Neural progenitor cell (in vitro differentiated cells): ENCODE measurements at regions not wholly inside any gene's neighbourhood (a gene's known extent, or its start where the extent isn't known, plus 50 kb on each side); places are given as distances from the start of the nearest gene placed in this dataset.
A peak's percentile ranks its signal among the peaks of the same experiment; 100 is the strongest.

Experiments used
- DNase-seq: peaks from one replicate; pipeline ENCODE4 v3.0.0-alpha.2; 2016; ENCODE audit warnings: low spot score
- H2AFZ ChIP-seq: fragments of 200-600 bp; sonication (generic); replicated peaks from 2 replicates; pipeline ENCODE4 v1.6.1; 2016; ENCODE audit warnings: antibody characterized with exemption
- H3F3A ChIP-seq: fragments of 200-600 bp; sonication (generic); 2 replicates; pipeline ENCODE4 v1.6.1; 2016; ENCODE audit warnings: antibody characterized with exemption, low read depth
- H3K27ac ChIP-seq: fragments of 200-600 bp; sonication (generic); 2 replicates; pipeline ENCODE4 v1.5.1; 2016; ENCODE audit warnings: mild to moderate bottlenecking
- H3K27me3 ChIP-seq: fragments of 200-600 bp; sonication (generic); 2 replicates; pipeline ENCODE4 v1.6.1; 2016; ENCODE audit warnings: mild to moderate bottlenecking, moderate library complexity
- H3K36me3 ChIP-seq: fragments of 200-600 bp; sonication (generic); 2 replicates; pipeline ENCODE4 v1.5.1; 2016
- H3K4me1 ChIP-seq: fragments of 200-600 bp; sonication (generic); 2 replicates; pipeline ENCODE4 v1.6.1; 2016; ENCODE audit warnings: mixed run types
- H3K4me2 ChIP-seq: fragments of 200-600 bp; sonication (generic); 2 replicates; pipeline ENCODE4 v1.6.1; 2016
- H3K4me3 ChIP-seq: fragments of 200-600 bp; sonication (generic); 2 replicates; pipeline ENCODE4 v1.5.1; 2016
- H3K79me2 ChIP-seq: fragments of 200-600 bp; sonication (generic); 2 replicates; pipeline ENCODE4 v1.6.1; 2016; ENCODE audit warnings: low read depth
- H3K9ac ChIP-seq: fragments of 200-600 bp; sonication (generic); 2 replicates; pipeline ENCODE4 v1.6.1; 2016
- H3K9me3 ChIP-seq: fragments of 200-600 bp; sonication (generic); 2 replicates; pipeline ENCODE4 v1.5.1; 2016; ENCODE audit warnings: low read depth
- H4K20me1 ChIP-seq: fragments of 200-600 bp; sonication (generic); 2 replicates; pipeline ENCODE4 v1.6.1; 2016; ENCODE audit warnings: low read depth
- H3K27ac Mint-ChIP-seq: 3 replicates; pipeline ENCODE4 v1.8.0; 2021; ENCODE audit warnings: mixed read lengths
- H3K27me3 Mint-ChIP-seq: 2 replicates; pipeline ENCODE4 v1.8.0; 2022; ENCODE audit warnings: low read depth, mild to moderate bottlenecking, inconsistent platforms, moderate library complexity, mixed read lengths; ENCODE audit not compliant: insufficient read depth
- H3K36me3 Mint-ChIP-seq: 3 replicates; pipeline ENCODE4 v1.8.0; 2021; ENCODE audit warnings: mixed read lengths
- H3K4me1 Mint-ChIP-seq: 3 replicates; pipeline ENCODE4 v1.8.0; 2021; ENCODE audit warnings: mixed read lengths
- H3K4me3 Mint-ChIP-seq: 3 replicates; pipeline ENCODE4 v1.8.0; 2021; ENCODE audit warnings: mild to moderate bottlenecking, moderate library complexity, mixed read lengths
- H3K9me3 Mint-ChIP-seq: 3 replicates; pipeline ENCODE4 v1.8.0; 2020; ENCODE audit warnings: mixed read lengths
- CTCF ChIP-seq: fragments of 200-600 bp; sonication (generic); IDR thresholded peaks from 2 replicates; pipeline ENCODE4 v1.5.1; 2017; ENCODE audit warnings: antibody characterized with exemption, mild to moderate bottlenecking
- EZH2 ChIP-seq: fragments of 200-600 bp; sonication (generic); IDR thresholded peaks from 2 replicates; pipeline ENCODE4 v1.6.1; 2017; ENCODE audit warnings: antibody characterized with exemption, mild to moderate bottlenecking, moderate library complexity
- EZH2phosphoT487 ChIP-seq: fragments of 200-600 bp; sonication (generic); IDR thresholded peaks from 2 replicates; pipeline ENCODE4 v1.6.1; 2017; ENCODE audit warnings: antibody characterized with exemption

GRCh38 chr4:112840619-112841018 is 203.7 kb downstream of the LARP7 start:
- Histone ChIP-seq H3K9me3 (peaks cover under 1% of the 10 kb centered on the region), H3K4me3 (no peak overlapping the region), H3K4me1 (no peaks in the 10 kb centered on the region), H2AFZ (no peak overlapping the region), H4K20me1 (no peaks in the 10 kb centered on the region), H3K27ac (peak overlapping the region; percentile 8), H3F3A (peaks cover 22% of the 10 kb centered on the region), H3K79me2 (peaks cover 37% of the 10 kb centered on the region), H3K9ac (no peak overlapping the region), H3K27me3 (no peaks in the 10 kb centered on the region), H3K36me3 (no peaks in the 10 kb centered on the region), H3K4me2 (no peak overlapping the region)
- no peak overlapping the region for H3K4me3 Mint-ChIP-seq
- H3K27me3 Mint-ChIP-seq: peaks cover 2% of the 10 kb centered on the region
- no peaks in the 10 kb centered on the region for H3K4me1 Mint-ChIP-seq
- peaks cover 15% of the 10 kb centered on the region for H3K9me3 Mint-ChIP-seq
- no peak overlapping the region for H3K27ac Mint-ChIP-seq
- peaks cover 9% of the 10 kb centered on the region for H3K36me3 Mint-ChIP-seq
- TF ChIP-seq CTCF: no peak
- no peak for DNase-seq

GRCh38 chr4:112842513-112842912 is 205.6 kb downstream of the LARP7 start:
- Histone ChIP-seq H3K27ac (no peak overlapping the region), H3F3A (peaks cover 22% of the 10 kb centered on the region), H2AFZ (no peak overlapping the region), H3K27me3 (no peaks in the 10 kb centered on the region), H3K4me2 (no peak overlapping the region), H3K79me2 (peaks cover 35% of the 10 kb centered on the region), H3K9me3 (no peaks in the 10 kb centered on the region), H3K36me3 (no peaks in the 10 kb centered on the region), H4K20me1 (no peaks in the 10 kb centered on the region), H3K9ac (no peak overlapping the region), H3K4me1 (no peaks in the 10 kb centered on the region), H3K4me3 (no peak overlapping the region)
- TF ChIP-seq EZH2phosphoT487 (no peak), CTCF (no peak), EZH2 (no peak)
- no peak for DNase-seq
- Mint-ChIP-seq H3K27me3 (peaks cover 3% of the 10 kb centered on the region), H3K4me1 (no peaks in the 10 kb centered on the region), H3K9me3 (peaks cover 4% of the 10 kb centered on the region), H3K36me3 (peaks cover 4% of the 10 kb centered on the region), H3K27ac (no peak overlapping the region), H3K4me3 (no peak overlapping the region)

GRCh38 chr4:112845386-112845785 is 204.1 kb upstream of the ANK2 start:
- H4K20me1 ChIP-seq: no peaks in the 10 kb centered on the region
- no peaks in the 10 kb centered on the region for H3K27me3 ChIP-seq
- Mint-ChIP-seq H3K27ac (no peak overlapping the region), H3K27me3 (peaks cover 3% of the 10 kb centered on the region), H3K4me3 (no peak overlapping the region), H3K4me1 (peaks cover 10% of the 10 kb centered on the region), H3K9me3 (no peaks in the 10 kb centered on the region), H3K36me3 (peaks cover 2% of the 10 kb centered on the region)
- H3K9ac ChIP-seq: no peak overlapping the region
- H3K27ac ChIP-seq: no peak overlapping the region
- no peak for TF ChIP-seq CTCF
- TF ChIP-seq EZH2phosphoT487: no peak
- TF ChIP-seq EZH2: no peak
- H3K79me2 ChIP-seq: peaks cover 31% of the 10 kb centered on the region
- peaks cover 25% of the 10 kb centered on the region for H3F3A ChIP-seq
- H3K4me1 ChIP-seq: peaks cover 7% of the 10 kb centered on the region
- no peak for DNase-seq
- H3K4me2 ChIP-seq: no peak overlapping the region
- no peaks in the 10 kb centered on the region for H3K36me3 ChIP-seq
- H3K4me3 ChIP-seq: no peak overlapping the region
- H3K9me3 ChIP-seq: no peaks in the 10 kb centered on the region
- H2AFZ ChIP-seq: no peak overlapping the region

GRCh38 chr4:112847045-112847444 is 202.4 kb upstream of the ANK2 start:
- H3K79me2 ChIP-seq: peaks cover 25% of the 10 kb centered on the region
- peaks cover 16% of the 10 kb centered on the region for H3F3A ChIP-seq
- H3K4me3 ChIP-seq: no peak overlapping the region
- no peak overlapping the region for H3K4me2 ChIP-seq
- peaks cover 10% of the 10 kb centered on the region for H3K4me1 Mint-ChIP-seq
- H3K27ac Mint-ChIP-seq: no peak overlapping the region
- H3K27me3 ChIP-seq: no peaks in the 10 kb centered on the region
- no peak overlapping the region for H3K9ac ChIP-seq
- H3K27ac ChIP-seq: no peak overlapping the region
- no peak for DNase-seq
- H3K36me3 ChIP-seq: no peaks in the 10 kb centered on the region
- H3K36me3 Mint-ChIP-seq: peaks cover 2% of the 10 kb centered on the region
- H3K4me3 Mint-ChIP-seq: no peak overlapping the region
- H2AFZ ChIP-seq: no peak overlapping the region
- H3K9me3 Mint-ChIP-seq: no peaks in the 10 kb centered on the region
- H3K4me1 ChIP-seq: peaks cover 7% of the 10 kb centered on the region
- TF ChIP-seq CTCF (no peak), EZH2phosphoT487 (no peak), EZH2 (no peak)
- H4K20me1 ChIP-seq: no peaks in the 10 kb centered on the region
- no peaks in the 10 kb centered on the region for H3K9me3 ChIP-seq
- H3K27me3 Mint-ChIP-seq: peaks cover 3% of the 10 kb centered on the region
